Esophagus squamous epithelium (tissue), 4 donors: ENCODE measurements at regions not wholly inside any gene's neighbourhood (a gene's known extent, or its start where the extent isn't known, plus 50 kb on each side); places are given as distances from the start of the nearest gene placed in this dataset.

ENCODE experiments used
- CTCF ChIP-seq, 6 experiments: fragments of 450-650 bp in 4 of 6; fragments of 200-600 bp in 2 of 6; sonication (generic) in 2 of 6; IDR thresholded peaks; one replicate each; pipeline ENCODE4 v1.5.1; 2016 to 2019; ENCODE audit warnings: antibody characterized with exemption in 6 of 6, mild to moderate bottlenecking in 4 of 6, moderate library complexity in 4 of 6
- POLR2A ChIP-seq, 4 donors: fragments of 450-650 bp; IDR thresholded peaks; one replicate each; pipeline ENCODE4 v1.6.1; 2017; ENCODE audit warnings: antibody characterized with exemption in 4 of 4, mild to moderate bottlenecking in 4 of 4, moderate library complexity in 3 of 4

GRCh38 chr12:115756271-115756670 lies 521.2 kb downstream of the MED13L start:
- TF ChIP-seq CTCF (IDR thresholded peaks at IDR 0.05) = no peak
- no peak for TF ChIP-seq POLR2A (IDR thresholded peaks at IDR 0.05)
